HepG2 (cell line): ENCODE measurements at regions not wholly inside any gene's neighbourhood (a gene's known extent, or its start where the extent isn't known, plus 50 kb on each side); places are given as distances from the start of the nearest gene placed in this dataset.

ENCODE experiments used
- CEBPB ChIP-seq: IDR thresholded peaks from 2 replicates; pipeline ENCODE4 v1.6.1; 2011; ENCODE audit warnings: low read depth, low read length, improper control_type of control experiment, borderline replicate concordance
- EZH2 ChIP-seq: conservative IDR thresholded peaks from 2 replicates; pipeline ENCODE4 v1.6.1; 2012; ENCODE audit warnings: mild to moderate bottlenecking, low read depth, low read length, moderate library complexity
- NCOR1 ChIP-seq: fragments of 200-600 bp; sonication (generic); IDR thresholded peaks from 2 replicates; pipeline ENCODE4 v1.7.0; 2017; ENCODE audit warnings: antibody characterized with exemption, low read length, borderline replicate concordance
- PBX3 ChIP-seq: sonication (generic); formaldehyde crosslinking; IDR thresholded peaks from 2 replicates; pipeline ENCODE4 v1.8.1; 2023; ENCODE audit warnings: missing genetic modification reagents, inconsistent platforms, borderline replicate concordance
- SNAPC2 ChIP-seq: sonication (generic); formaldehyde crosslinking; IDR thresholded peaks from 2 replicates; pipeline ENCODE4 v1.8.1; 2022; ENCODE audit warnings: mild to moderate bottlenecking, missing genetic modification reagents
- ZNF773 ChIP-seq: sonication (generic); formaldehyde crosslinking; IDR thresholded peaks from 2 replicates; pipeline ENCODE4 v1.4.0; 2020; ENCODE audit warnings: missing genetic modification reagents, borderline replicate concordance
- TF ChIP-seq, protein P1 (sequence below): sonication (generic); formaldehyde crosslinking; IDR thresholded peaks from 2 replicates; pipeline ENCODE4 v1.5.0; 2020; ENCODE audit warnings: mild to moderate bottlenecking, missing genetic modification reagents, moderate library complexity

- TF ChIP-seq CEBPB (no peak), NCOR1 (no peak), SNAPC2 (CRISPR knock-in tag) (no peak), ZNF773 (CRISPR knock-in tag) (no peak), EZH2 (no peak), PBX3 (CRISPR knock-in tag) (no peak)
- TF ChIP-seq, protein P1, sequence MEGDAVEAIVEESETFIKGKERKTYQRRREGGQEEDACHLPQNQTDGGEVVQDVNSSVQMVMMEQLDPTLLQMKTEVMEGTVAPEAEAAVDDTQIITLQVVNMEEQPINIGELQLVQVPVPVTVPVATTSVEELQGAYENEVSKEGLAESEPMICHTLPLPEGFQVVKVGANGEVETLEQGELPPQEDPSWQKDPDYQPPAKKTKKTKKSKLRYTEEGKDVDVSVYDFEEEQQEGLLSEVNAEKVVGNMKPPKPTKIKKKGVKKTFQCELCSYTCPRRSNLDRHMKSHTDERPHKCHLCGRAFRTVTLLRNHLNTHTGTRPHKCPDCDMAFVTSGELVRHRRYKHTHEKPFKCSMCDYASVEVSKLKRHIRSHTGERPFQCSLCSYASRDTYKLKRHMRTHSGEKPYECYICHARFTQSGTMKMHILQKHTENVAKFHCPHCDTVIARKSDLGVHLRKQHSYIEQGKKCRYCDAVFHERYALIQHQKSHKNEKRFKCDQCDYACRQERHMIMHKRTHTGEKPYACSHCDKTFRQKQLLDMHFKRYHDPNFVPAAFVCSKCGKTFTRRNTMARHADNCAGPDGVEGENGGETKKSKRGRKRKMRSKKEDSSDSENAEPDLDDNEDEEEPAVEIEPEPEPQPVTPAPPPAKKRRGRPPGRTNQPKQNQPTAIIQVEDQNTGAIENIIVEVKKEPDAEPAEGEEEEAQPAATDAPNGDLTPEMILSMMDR (CRISPR knock-in tag) = no peak
Observed at GRCh38 chr10:36647540-36647939, 477.9 kb upstream of the ANKRD30A start.
